Stomach smooth muscle (tissue), 2 donors: ENCODE measurements at regions not wholly inside any gene's neighbourhood (a gene's known extent, or its start where the extent isn't known, plus 50 kb on each side); places are given as distances from the start of the nearest gene placed in this dataset.

Experiments
- H3K27ac ChIP-seq: one replicate; pipeline ENCODE4 v1.7.0; 2013; ENCODE audit warnings: mild to moderate bottlenecking, low read length, inconsistent platforms
- H3K27me3 ChIP-seq, 2 donors: one replicate each; pipeline ENCODE4 v1.7.0; 2013; ENCODE audit warnings: low read length in 2 of 2; ENCODE audit not compliant: insufficient read depth in 2 of 2, control insufficient read depth in 1 of 2
- H3K36me3 ChIP-seq, 2 donors: one replicate each; pipeline ENCODE4 v1.7.0; 2013; ENCODE audit warnings: low read length in 2 of 2; ENCODE audit not compliant: control insufficient read depth in 2 of 2, insufficient read depth in 2 of 2
- H3K4me1 ChIP-seq: one replicate; pipeline ENCODE4 v1.7.0; 2013; ENCODE audit warnings: low read length; ENCODE audit not compliant: control insufficient read depth, insufficient read depth
- H3K4me3 ChIP-seq, 2 donors: one replicate each; pipeline ENCODE4 v1.7.0; 2013; ENCODE audit warnings: low read length in 2 of 2
- H3K9ac ChIP-seq, 2 donors: one replicate each; pipeline ENCODE4 v1.7.0; 2013; ENCODE audit warnings: low read length in 2 of 2, mild to moderate bottlenecking in 1 of 2
- H3K9me3 ChIP-seq, 2 donors: one replicate each; pipeline ENCODE4 v1.7.0; 2013; ENCODE audit warnings: low read length in 2 of 2; ENCODE audit not compliant: control insufficient read depth in 2 of 2
- donor health status: healthy.
- donor health status: Pancreatic carcinoma.

- peaks cover 9% of the 10 kb centered on the region for H3K4me1 ChIP-seq
- H3K36me3 ChIP-seq, result no peaks in the 10 kb centered on the region
- peaks cover 0 to 3% of the 10 kb centered on the region in 2 donors for H3K9me3 ChIP-seq
- H3K27ac ChIP-seq, result no peak overlapping the region
- H3K27me3 ChIP-seq, result no peaks in the 10 kb centered on the region
- no peak overlapping the region for H3K9ac ChIP-seq
- no peak overlapping the region for H3K4me3 ChIP-seq
Measured at GRCh38 chr10:78186572-78186971, 152.9 kb downstream of the RPS24 start.

GRCh38 chr10:78187371-78187770, 153.7 kb downstream of the RPS24 start:
- no peak overlapping the region for H3K9ac ChIP-seq
- no peaks in the 10 kb centered on the region for H3K36me3 ChIP-seq
- peaks cover 0 to 3% of the 10 kb centered on the region in 2 donors for H3K9me3 ChIP-seq
- no peak overlapping the region for H3K4me3 ChIP-seq
- H3K27me3 ChIP-seq, result no peaks in the 10 kb centered on the region
- H3K27ac ChIP-seq, result no peak overlapping the region
- peaks cover 9% of the 10 kb centered on the region for H3K4me1 ChIP-seq

- H3K36me3 ChIP-seq, result no peaks in the 10 kb centered on the region
- no peak overlapping the region for H3K27ac ChIP-seq
- no peak overlapping the region for H3K9ac ChIP-seq
- H3K9me3 ChIP-seq, result peaks cover 2 to 7% of the 10 kb centered on the region in 2 donors
- no peak overlapping the region for H3K4me3 ChIP-seq
- H3K27me3 ChIP-seq, result no peaks in the 10 kb centered on the region
- H3K4me1 ChIP-seq, result peaks cover 9% of the 10 kb centered on the region
Measured at GRCh38 chr10:78188446-78188845, 154.8 kb downstream of the RPS24 start.

GRCh38 chr10:78190051-78190825, 156.6 kb downstream of the RPS24 start:
- Histone ChIP-seq H3K36me3 (no peaks in the 10 kb centered on the region), H3K4me3 (no peak overlapping the region), H3K9ac (no peak overlapping the region), H3K4me1 (peaks cover 6% of the 10 kb centered on the region), H3K9me3 (peaks cover 8 to 10% of the 10 kb centered on the region in 2 donors), H3K27ac (no peak overlapping the region), H3K27me3 (no peaks in the 10 kb centered on the region)

- Histone ChIP-seq H3K4me3 (no peak overlapping the region), H3K9me3 (peaks cover 8 to 10% of the 10 kb centered on the region in 2 donors), H3K9ac (no peak overlapping the region), H3K27ac (no peak overlapping the region), H3K27me3 (no peaks in the 10 kb centered on the region), H3K36me3 (no peaks in the 10 kb centered on the region), H3K4me1 (peaks cover 3% of the 10 kb centered on the region)
Measured at GRCh38 chr10:78191301-78191700, 157.6 kb downstream of the RPS24 start.

GRCh38 chr10:78193189-78193588, 159.5 kb downstream of the RPS24 start:
- Histone ChIP-seq H3K4me3 (no peak overlapping the region), H3K9me3 (peaks cover 7 to 11% of the 10 kb centered on the region in 2 donors), H3K27ac (no peak overlapping the region), H3K27me3 (no peaks in the 10 kb centered on the region), H3K4me1 (peaks cover 3% of the 10 kb centered on the region), H3K9ac (no peak overlapping the region), H3K36me3 (no peaks in the 10 kb centered on the region)

- H3K9me3 ChIP-seq, result peaks cover 7 to 11% of the 10 kb centered on the region in 2 donors
- no peaks in the 10 kb centered on the region for H3K36me3 ChIP-seq
- peaks cover 3% of the 10 kb centered on the region for H3K4me1 ChIP-seq
- H3K27me3 ChIP-seq, result no peaks in the 10 kb centered on the region
- H3K9ac ChIP-seq, result no peak overlapping the region
- H3K4me3 ChIP-seq, result no peak overlapping the region
- H3K27ac ChIP-seq, result no peak overlapping the region
Measured at GRCh38 chr10:78194050-78194449, 160.4 kb downstream of the RPS24 start.

- no peak overlapping the region for H3K9ac ChIP-seq
- H3K4me3 ChIP-seq, result no peak overlapping the region
- H3K36me3 ChIP-seq, result no peaks in the 10 kb centered on the region
- no peaks in the 10 kb centered on the region for H3K27me3 ChIP-seq
- H3K27ac ChIP-seq, result no peak overlapping the region
- H3K9me3 ChIP-seq, result peaks cover 7 to 11% of the 10 kb centered on the region in 2 donors
- H3K4me1 ChIP-seq, result peaks cover 3% of the 10 kb centered on the region
Measured at GRCh38 chr10:78194539-78195402, 161.1 kb downstream of the RPS24 start.

GRCh38 chr10:78196396-78196795, 162.7 kb downstream of the RPS24 start:
- Histone ChIP-seq H3K4me1 (no peaks in the 10 kb centered on the region), H3K27me3 (no peaks in the 10 kb centered on the region), H3K36me3 (no peaks in the 10 kb centered on the region), H3K9me3 (peaks cover 7 to 11% of the 10 kb centered on the region in 2 donors), H3K4me3 (no peak overlapping the region), H3K9ac (no peak overlapping the region), H3K27ac (no peak overlapping the region)

- no peaks in the 10 kb centered on the region for H3K36me3 ChIP-seq
- no peaks in the 10 kb centered on the region for H3K27me3 ChIP-seq
- peaks cover 7 to 11% of the 10 kb centered on the region in 2 donors for H3K9me3 ChIP-seq
- no peak overlapping the region for H3K4me3 ChIP-seq
- H3K4me1 ChIP-seq, result no peaks in the 10 kb centered on the region
- no peak overlapping the region for H3K27ac ChIP-seq
- no peak overlapping the region for H3K9ac ChIP-seq
Measured at GRCh38 chr10:78196964-78197363, 163.3 kb downstream of the RPS24 start.
